Suprapubic skin (tissue), 4 donors: ENCODE measurements at regions not wholly inside any gene's neighbourhood (a gene's known extent, or its start where the extent isn't known, plus 50 kb on each side); places are given as distances from the start of the nearest gene placed in this dataset.

Experiments
- POLR2A ChIP-seq, 2 donors: fragments of 450-650 bp; IDR thresholded peaks; one replicate each; pipeline ENCODE4 v1.6.1; 2017; ENCODE audit warnings: antibody characterized with exemption in 2 of 2, mild to moderate bottlenecking in 2 of 2, moderate library complexity in 2 of 2
- POLR2AphosphoS5 ChIP-seq, 3 donors: sonication (generic); formaldehyde crosslinking; IDR thresholded peaks; one replicate each; pipeline ENCODE4 v1.6.1; 2017; ENCODE audit warnings: antibody characterized with exemption in 3 of 3

- TF ChIP-seq POLR2A (IDR thresholded peaks at IDR 0.05): no peak
- TF ChIP-seq POLR2AphosphoS5 (IDR thresholded peaks at IDR 0.05): no peak
These were observed 74.8 kb upstream of the GRIN2A start for GRCh38 chr16:10256784-10257641.
